ENCODE measurements at regions not wholly inside any gene's neighbourhood (a gene's known extent, or its start where the extent isn't known, plus 50 kb on each side); places are given as distances from the start of the nearest gene placed in this dataset.

GRCh38 chr14:94833633-94834032 is 63.7 kb upstream of the GSC start:
- Histone ChIP-seq H3K23me2 (ENCODE audit: low read depth, low read length) (no peaks in the 10 kb centered on the region), H2AK5ac (ENCODE audit: low read depth, low read length) (no peak overlapping the region), H3K4ac (replicated peaks; ENCODE audit: insufficient read length, low read depth, low read length) (no peak overlapping the region), H4K8ac (ENCODE audit: extremely low read depth, insufficient read depth, low read length) (no peak overlapping the region), H2BK15ac (ENCODE audit: low read length) (no peak overlapping the region), H3K36me3 (ENCODE audit: control insufficient read depth in 2 of 4, insufficient read depth in 4 of 4, low read length in 3 of 4) (no peaks in the 10 kb centered on the region), H3K56ac (replicated peaks; ENCODE audit: insufficient read length, low read depth, low read length) (no peak overlapping the region), H3K23ac (ENCODE audit: insufficient read length) (no peak overlapping the region), H3K9me3 (ENCODE audit: insufficient read depth in 2 of 2, low read depth in 1 of 2, low read length in 1 of 2) (peaks cover 3 to 4% of the 10 kb centered on the region in 2 experiments; a peak in 1 of 4 replicates), H4K5ac (ENCODE audit: insufficient read length, low read depth, low read length) (no peak overlapping the region), H2BK20ac (ENCODE audit: low read length) (no peak overlapping the region), H3K4me2 (ENCODE audit: insufficient read depth in 1 of 2, low read depth in 2 of 2, low read length in 2 of 2) (no peak overlapping the region), H3K9ac (replicated peaks in 1 of 4; ENCODE audit: extremely low read depth in 1 of 4, low read depth in 3 of 4, low read length in 3 of 4) (no peak overlapping the region), H4K91ac (replicated peaks; ENCODE audit: insufficient read length, low read length) (no peak overlapping the region), H2BK120ac (replicated peaks; ENCODE audit: low read depth, low read length) (no peak overlapping the region), H2BK5ac (ENCODE audit: low read depth, low read length) (no peak overlapping the region), H2BK12ac (ENCODE audit: low read depth, low read length) (no peak overlapping the region), H3K4me3 (ENCODE audit: extremely low read depth in 1 of 4, insufficient read depth in 2 of 4, low read depth in 3 of 4, low read length in 4 of 4) (no peak overlapping the region), H3K14ac (ENCODE audit: insufficient read length) (no peak overlapping the region), H3K18ac (ENCODE audit: extremely low read depth, low read length) (no peak overlapping the region), H3K79me2 (ENCODE audit: control insufficient read depth in 1 of 2, insufficient read depth in 2 of 2, low read length in 2 of 2) (no peaks in the 10 kb centered on the region), H3K27me3 (replicated peaks in 1 of 4; ENCODE audit: control insufficient read depth in 3 of 4, extremely low read depth in 1 of 4, insufficient read depth in 3 of 4, low read length in 3 of 4) (no peaks in the 10 kb centered on the region), H3K4me1 (replicated peaks in 1 of 4; ENCODE audit: control insufficient read depth in 3 of 4, insufficient read depth in 4 of 4, low read length in 3 of 4) (peaks cover 0 to 5% (median 0%) of the 10 kb centered on the region in 4 experiments; a peak in 3 of 7 replicates), H3K79me1 (ENCODE audit: low read depth, low read length) (no peaks in the 10 kb centered on the region), H4K20me1 (replicated peaks in 1 of 2; ENCODE audit: control insufficient read depth in 1 of 2, insufficient read depth in 2 of 2, low read length in 2 of 2) (no peaks in the 10 kb centered on the region), H2AFZ (ENCODE audit: low read length) (no peak overlapping the region), H3K27ac (ENCODE audit: low read depth, low read length) (no peak overlapping the region)
- ChIA-PET CTCF (ENCODE audit: partially characterized antibody) (interaction anchor here (1.0 kb wide), 1 partner anchor 9 kb away, joined by 3 read pairs; no protein-coding TSS in a partner anchor), POLR2A (ENCODE audit: partially characterized antibody) (no interaction called here)
- FAIRE-seq (no peak), DNase-seq (ENCODE audit: low read depth in 1 of 2, low spot score in 2 of 2) (no peak)
- WGBS, 2 experiments (ENCODE audit: extremely low coverage in 1 of 2, insufficient coverage in 1 of 2, insufficient read length in 1 of 2, insufficient replicate concordance in 2 of 2, low coverage in 1 of 2, low lambda C conversion rate in 2 of 2, missing lambda C conversion rate in 1 of 2): 49% methylated on average over 5 of the region's 5 CpGs; no CpG with 5 or more reads in 1 of the 2 experiments
- TF ChIP-seq JUN (IDR thresholded peaks at IDR 0.05; ENCODE audit: low read depth, low read length): no peak

Measured in H1 (cell line).